GM18517 (cell line): ENCODE measurements at regions not wholly inside any gene's neighbourhood (a gene's known extent, or its start where the extent isn't known, plus 50 kb on each side); places are given as distances from the start of the nearest gene placed in this dataset.

Experiments used
- ATAC-seq: cut with Tn5 transposase; IDR thresholded peaks from one replicate; pipeline ENCODE4 v1.9.1; 2021; ENCODE audit warnings: mild to moderate bottlenecking, moderate library complexity; ENCODE audit not compliant: unreplicated experiment

GRCh38 chr4:152117933-152118507, 357.2 kb upstream of the GATB start:
- no peak for ATAC-seq

GRCh38 chr4:152117520-152117919, 356.7 kb upstream of the GATB start:
- ATAC-seq = no peak

DNA sequence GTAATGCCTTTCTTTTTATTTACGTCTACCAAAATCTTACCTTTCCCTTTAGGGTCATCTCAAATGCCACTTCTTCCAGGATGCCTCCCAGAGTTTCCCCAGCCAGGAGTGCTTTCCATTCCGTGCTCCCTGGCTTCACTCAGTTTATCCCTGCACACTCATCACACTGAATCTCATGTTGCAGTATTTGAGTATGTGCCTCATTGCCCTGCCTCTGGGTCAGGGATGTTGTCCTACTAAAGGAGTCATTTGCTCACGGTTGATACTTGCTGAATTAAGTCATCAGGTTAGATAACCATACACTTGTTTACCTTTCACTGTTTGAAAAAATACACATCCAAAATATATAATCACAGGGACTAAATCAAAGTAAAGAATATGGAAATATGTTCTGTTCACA, 356.2 kb upstream of the GATB start:
- no peak for ATAC-seq

DNA sequence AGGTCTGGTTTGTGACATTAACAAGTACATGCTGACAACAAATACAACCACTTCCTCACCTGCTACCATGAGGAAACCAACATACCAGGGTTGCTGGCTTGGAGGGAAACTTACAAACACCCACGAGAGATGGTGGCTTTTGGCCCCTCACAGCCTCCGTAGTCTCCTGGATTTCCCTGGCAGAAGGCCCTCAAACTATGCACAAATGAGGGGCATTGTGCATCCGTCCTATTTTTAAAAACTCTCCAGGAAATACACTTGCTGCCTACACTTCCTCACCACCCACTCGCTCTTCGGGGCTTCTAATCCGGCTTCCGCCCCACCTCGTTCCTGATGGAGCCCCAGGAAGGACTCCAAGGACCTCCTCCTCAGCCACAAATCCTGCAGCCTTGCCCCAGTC, 355.0 kb upstream of the GATB start:
- no peak for ATAC-seq

GRCh38 chr4:152115118-152115517, 354.3 kb upstream of the GATB start:
- no peak for ATAC-seq

DNA sequence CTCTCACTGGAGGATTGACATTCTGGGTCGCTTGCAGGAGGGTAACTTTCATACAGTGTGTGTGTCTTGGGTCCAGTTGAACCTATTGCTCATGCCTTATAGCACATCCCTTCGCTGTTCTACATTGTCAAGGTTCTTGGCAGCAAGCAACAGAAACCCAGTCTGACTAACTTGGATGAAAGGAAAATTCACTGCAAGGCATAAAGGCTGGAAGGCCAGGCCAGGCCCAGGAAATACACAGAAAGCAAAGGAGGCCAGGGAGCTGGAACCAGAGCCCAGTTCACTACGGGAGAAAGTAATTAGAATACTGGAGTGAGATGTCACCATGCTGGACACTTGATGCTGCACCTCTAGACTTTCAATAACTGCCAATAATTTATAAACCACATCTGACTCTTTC, 353.8 kb upstream of the GATB start:
- ATAC-seq = no peak

DNA sequence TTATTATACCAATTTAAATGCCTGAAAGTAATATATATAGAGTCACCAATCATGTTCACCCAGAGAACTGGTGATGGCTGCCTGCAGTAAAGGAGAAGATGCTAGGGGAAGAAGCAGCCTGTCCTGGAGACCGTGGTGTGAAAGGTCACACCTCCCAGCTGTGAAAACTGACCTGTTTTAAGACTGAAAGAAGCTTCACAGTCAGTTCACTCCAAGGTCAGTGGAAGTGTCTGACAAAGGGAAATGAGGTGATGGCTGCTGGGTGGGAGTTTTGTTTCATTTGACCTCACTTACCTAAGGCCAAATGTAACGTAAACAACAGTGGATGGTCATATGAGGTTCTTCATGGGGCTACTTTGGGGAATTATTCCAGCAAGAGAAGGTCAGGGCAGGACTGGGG, 352.1 kb upstream of the GATB start:
- peak; percentile 89 for ATAC-seq

- no peak for ATAC-seq
Observed at GRCh38 chr4:152112190-152112589, 351.4 kb upstream of the GATB start.

- no peak for ATAC-seq
Observed at GRCh38 chr4:152110780-152111179, 350.0 kb upstream of the GATB start.

DNA sequence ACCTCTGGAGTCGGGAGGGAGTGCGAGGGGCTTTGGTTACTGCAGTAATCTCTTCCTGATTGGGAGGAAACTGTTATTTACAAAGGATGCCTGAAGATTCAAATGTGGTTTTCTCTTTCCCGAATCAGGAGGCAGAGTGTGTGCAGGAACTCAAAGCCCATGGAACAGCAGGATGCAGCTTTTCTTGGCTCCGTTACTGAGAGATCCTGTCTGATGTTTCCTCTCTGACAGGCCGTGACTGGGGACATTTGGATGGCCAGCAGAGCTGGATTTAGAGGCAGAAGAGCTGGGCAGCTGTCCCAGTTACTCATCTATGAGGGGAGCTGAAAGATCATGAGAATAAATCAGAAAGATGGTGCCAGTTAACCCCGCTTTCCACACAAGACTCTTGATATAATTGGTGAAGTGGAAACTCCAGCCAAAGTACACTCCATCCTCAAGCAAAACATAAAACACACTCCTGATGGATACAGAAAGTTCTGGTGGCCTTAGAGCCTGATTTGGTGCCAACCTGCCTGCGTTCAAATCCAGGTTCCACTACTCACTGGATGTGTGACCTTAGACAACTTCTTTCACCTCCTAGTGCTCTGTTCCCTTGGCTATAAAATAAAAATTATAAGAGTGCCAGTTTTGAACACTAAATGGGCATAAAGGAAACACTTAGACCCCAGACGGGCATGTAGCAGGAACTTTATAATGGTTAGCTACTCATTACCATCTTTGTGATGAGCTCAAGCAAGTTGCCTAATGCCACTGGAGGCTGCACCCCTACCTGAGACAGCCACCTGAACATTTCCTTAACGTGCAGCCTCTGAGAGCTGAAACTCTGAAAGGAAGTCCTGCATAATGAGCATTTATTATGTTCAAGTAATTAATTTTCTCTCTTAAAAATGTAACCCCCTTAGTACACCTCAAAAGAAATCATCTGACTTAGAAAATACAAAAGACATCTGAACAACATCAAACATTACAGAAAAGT, 349.0 kb upstream of the GATB start:
- ATAC-seq = no peak

DNA sequence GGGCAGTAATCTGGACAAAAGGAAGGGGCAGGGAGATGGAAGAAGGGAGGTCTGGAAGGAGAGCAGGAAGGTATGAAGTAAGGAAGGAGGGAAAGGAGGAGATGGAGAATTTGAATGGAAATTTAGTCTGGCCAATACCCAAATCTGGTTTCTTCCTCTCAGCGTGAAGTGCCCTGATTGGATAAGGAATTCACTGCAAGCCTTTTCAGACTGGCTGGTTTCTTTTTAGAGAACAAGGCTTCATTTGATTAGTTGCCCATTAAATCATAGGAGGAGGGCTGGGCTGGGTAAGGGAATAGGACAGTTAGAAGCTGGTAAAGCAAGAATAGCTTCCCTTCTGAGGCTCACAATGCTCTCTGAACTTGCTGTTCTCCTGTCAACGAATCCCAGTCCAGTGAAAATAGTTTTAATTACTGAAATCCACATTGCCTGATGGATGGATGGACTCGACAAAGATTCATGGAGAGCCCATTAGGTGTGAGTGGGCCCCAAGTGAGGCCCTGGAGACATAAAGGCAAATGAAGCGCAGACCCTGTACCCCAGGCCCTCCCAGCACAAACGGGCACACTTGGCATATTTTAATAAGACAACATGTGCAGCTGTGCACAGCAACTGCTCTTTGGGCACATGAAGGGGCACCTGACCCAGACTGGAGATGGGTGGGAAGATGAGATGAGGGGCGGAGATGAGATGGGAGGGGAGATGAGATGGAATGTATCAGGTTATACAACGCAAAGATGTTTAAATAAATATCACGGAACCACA, 347.1 kb upstream of the GATB start:
- ATAC-seq = no peak

- no peak for ATAC-seq
Observed at GRCh38 chr4:152106781-152107321, 346.0 kb upstream of the GATB start.

GRCh38 chr4:152106113-152106763, 345.4 kb upstream of the GATB start:
- ATAC-seq = no peak

GRCh38 chr4:152104901-152105357, 344.1 kb upstream of the GATB start:
- ATAC-seq = no peak

GRCh38 chr4:152104356-152104755, 343.5 kb upstream of the GATB start:
- no peak for ATAC-seq

- ATAC-seq = no peak
Observed at GRCh38 chr4:152103181-152103901, 342.5 kb upstream of the GATB start.

GRCh38 chr4:152102436-152103000, 341.7 kb upstream of the GATB start:
- no peak for ATAC-seq

DNA sequence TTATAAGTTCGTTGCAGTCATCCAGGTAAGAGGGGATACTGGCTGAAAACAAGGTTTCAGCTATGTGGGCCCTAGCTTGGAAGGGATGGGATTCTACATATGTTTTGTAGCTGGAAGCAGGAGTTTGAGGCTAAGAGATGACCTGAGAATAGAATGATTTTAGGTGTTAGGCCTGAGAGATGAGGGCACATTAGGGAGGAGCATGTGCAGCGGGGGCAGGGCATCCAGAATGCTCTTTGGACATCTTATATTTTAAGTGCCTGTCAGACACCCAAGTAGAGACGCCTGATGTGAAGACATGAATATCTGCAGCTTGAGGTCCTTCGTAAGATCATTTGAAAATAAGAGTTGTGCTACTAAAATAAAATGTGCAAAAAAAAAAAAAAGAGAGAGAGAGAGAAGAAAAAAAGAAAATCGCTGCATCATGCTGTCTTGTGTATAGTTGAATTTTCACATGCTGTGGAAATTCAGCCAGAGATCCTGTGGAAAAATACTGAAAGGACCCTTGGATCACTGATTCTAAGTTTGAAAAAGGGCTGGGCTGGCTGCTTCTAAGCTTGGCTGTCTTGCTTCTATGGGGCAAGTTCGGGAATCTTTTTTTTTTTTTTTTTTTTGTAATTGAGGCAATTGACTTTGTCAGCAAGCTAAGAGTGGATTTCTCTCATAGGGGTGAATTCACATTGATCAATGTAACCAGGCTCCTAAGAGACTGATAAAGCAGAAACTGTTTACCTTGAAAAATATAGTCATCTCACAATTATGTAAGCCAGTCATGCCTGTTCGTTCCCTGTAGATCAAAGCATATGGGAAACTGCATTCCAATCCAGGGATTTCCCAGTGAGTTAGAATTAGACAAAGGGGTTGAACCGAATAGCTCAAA, 341.0 kb upstream of the GATB start:
- no peak for ATAC-seq
